UCSD-AML1 (cell line): ENCODE measurements at regions not wholly inside any gene's neighbourhood (a gene's known extent, or its start where the extent isn't known, plus 50 kb on each side); places are given as distances from the start of the nearest gene placed in this dataset.

ENCODE experiments used
- DNase-seq: peaks from one replicate; lab custom pipeline; 2025; ENCODE audit not compliant: unreplicated experiment; lab: John Stamatoyannopoulos, UW

GRCh38 chr2:19504400-19505198, 146.2 kb upstream of the OSR1 start:
- no peak for DNase-seq

DNA sequence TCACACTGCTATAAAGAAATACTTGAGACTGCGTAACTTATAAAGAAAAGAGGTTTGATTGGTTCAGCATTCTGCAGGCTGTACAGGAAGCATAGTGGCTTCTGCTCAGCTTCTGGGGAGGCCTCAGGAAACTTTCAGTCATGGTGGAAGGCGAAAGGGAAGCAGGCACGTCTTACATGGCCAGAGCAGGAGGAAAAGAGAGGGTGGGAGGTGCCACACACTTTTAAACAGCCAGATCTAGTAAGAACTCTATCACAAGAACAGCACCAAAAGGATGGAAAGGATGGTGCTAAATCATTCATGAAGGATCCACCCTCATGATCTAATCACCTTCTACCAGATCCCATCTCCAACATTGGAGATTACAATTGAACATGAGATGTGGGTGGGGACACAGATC, 145.5 kb upstream of the OSR1 start:
- no peak for DNase-seq

- no peak for DNase-seq
These were observed 145.0 kb upstream of the OSR1 start for GRCh38 chr2:19503406-19503805.

GRCh38 chr2:19500126-19500525, 141.7 kb upstream of the OSR1 start:
- DNase-seq = no peak

GRCh38 chr2:19496646-19497045, 138.2 kb upstream of the OSR1 start:
- DNase-seq = no peak

DNA sequence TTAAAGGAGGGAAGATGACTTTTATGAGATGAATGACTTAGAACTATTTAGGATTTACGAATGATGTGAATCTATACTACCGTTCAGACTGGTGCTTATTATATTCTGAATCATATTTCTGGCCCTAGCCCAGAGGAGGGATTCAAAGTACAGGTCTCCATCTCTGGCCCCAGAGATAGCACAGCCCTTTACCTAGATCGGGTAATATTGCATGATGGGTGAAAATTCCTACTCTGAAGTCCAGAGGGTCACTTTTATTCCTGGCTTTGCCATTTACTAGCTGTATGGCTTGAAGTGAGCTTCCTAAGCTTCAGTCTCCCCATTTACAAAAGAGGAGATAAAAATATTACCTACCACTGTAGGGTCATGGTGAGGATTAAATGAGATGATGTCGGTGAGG, 135.8 kb upstream of the OSR1 start:
- no peak for DNase-seq

DNA sequence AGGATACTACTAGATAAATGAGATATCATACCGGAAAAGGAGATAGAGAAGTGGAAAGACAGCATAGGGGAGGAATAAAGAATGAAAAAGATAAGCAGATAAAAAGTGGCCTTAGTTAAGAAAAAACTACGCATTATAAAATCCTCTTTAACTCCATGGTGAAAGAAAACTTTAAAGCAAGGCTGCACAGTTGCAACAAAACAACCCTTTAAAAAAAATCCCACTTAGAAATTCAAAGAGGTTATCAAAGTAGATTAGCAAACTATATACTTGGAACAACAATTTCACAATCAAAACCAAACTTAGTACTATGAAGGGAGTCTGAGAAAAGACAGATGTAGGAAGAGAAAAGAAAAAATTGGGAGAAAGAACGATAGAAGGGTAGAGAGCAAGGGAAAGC, 133.4 kb upstream of the OSR1 start:
- DNase-seq = no peak

- DNase-seq = no peak
These were observed 132.5 kb upstream of the OSR1 start for GRCh38 chr2:19490846-19491435.

GRCh38 chr2:19488009-19488691, 129.7 kb upstream of the OSR1 start:
- DNase-seq = no peak

DNA sequence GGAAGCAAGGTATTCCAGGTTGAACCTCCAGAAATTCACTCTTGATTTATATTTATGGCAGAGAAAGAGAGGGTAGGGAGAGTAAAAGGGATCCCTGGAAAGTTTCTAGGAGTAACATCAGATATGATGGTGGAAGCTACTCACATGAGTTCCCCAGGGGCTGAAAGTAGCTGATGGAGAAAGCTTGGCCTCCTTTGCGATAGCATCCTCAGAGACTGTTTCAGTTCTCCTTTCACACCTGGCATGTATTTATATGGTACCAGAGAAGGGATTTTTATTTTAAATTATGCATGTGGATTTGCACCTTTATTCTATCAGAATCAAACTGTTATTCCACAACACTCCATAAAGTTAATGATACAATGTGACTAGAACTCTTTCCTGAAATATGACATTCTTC, 126.3 kb upstream of the OSR1 start:
- no peak for DNase-seq

DNA sequence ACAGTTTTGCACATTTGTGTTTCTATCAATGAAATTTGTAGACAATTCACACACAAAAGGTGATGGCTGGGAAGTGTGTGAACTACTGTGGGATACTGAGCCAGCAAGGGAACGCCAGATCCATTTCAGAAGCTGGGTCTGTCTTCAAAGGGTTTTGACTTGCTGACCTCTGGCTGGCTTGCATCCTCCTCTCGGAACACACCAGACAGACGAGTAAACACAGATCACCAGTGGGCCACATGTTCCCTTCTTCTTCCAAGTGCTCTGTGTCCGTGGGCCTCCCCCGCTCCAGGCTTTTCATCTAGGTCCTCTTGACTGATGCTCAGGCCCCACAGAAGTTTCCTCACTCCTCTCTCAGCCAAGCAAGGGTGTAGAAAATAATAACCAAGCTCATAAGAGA, 122.2 kb upstream of the OSR1 start:
- no peak for DNase-seq

- no peak for DNase-seq
These were observed 121.2 kb upstream of the OSR1 start for GRCh38 chr2:19479666-19480065.

DNA sequence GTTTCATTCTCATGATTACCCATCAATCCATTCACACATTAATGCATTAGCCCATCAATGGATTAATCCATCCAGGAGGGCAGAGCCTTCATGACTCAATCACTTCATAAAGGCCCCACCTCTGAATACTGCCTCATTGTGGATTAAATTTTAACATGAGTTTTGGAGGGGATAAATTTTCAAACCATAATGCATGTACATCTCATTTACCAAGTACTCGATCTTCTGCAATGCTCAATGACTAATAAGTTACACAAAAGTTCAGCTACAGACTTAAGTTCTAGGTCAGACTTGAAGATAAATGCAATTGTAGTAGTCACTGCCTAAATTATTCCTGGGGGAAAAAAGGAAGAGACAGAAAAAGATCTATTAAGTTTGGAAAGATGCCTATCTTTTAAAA, 120.0 kb upstream of the OSR1 start:
- no peak for DNase-seq

DNA sequence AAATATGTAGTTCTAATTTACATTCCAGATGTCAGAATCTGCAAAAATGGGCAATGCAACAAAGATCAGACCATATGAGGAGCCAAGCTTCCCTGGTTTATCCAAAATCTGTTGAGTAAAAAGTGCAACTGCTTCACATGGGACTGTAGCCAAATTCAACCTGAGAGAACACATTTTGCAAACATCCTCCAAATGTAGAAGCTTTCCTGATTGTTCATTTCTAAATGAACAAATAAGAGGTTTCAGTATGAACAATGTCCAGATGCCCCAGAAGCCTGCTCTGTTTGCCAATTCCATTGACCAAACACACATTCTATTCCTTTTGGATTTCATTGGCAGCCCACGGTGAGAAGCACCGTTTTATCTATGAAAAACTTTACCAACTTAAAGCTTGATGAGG, 117.9 kb upstream of the OSR1 start:
- DNase-seq = no peak

- DNase-seq = peak; percentile 14
These were observed 115.7 kb upstream of the OSR1 start for GRCh38 chr2:19474128-19474527.

DNA sequence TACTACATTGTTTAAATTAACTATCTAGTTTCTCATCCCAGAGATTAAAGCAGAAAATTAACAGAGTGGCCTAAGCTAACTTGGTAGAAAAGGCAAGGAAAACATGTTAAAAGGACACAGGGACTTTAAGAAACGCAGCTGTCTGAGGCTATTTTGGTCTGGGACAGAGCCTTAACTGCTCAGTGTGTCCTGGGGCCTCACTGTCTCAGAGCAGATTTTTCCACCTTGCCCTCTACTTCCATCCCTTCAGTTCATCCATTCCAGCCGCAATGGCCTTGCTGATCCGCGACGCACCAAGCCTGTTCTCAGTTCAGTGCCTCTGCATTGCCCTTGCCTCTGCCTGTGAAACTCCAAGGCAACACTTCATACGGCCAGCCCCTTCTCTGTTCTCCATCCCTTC, 114.9 kb upstream of the OSR1 start:
- DNase-seq = no peak

GRCh38 chr2:19472391-19472978, 114.1 kb upstream of the OSR1 start:
- no peak for DNase-seq

DNA sequence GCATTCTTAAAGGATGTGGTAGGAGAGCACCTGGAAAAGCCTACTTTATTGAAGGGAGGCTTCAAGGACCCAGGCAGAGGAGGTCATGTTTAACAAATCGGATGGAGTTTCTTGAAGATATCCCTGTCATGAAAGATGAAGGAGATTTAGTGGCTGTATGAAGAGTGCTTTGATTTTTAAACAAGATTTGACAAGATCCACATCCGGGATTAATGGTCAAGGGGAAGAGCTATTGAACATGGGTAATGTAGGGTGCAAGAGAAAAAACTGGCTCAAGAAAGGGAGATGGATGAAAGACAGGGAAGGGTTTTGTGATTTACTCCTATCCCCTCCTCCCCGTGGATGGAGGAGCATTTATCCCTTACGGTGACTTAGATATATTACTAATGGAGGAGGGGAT, 113.1 kb upstream of the OSR1 start:
- no peak for DNase-seq

DNA sequence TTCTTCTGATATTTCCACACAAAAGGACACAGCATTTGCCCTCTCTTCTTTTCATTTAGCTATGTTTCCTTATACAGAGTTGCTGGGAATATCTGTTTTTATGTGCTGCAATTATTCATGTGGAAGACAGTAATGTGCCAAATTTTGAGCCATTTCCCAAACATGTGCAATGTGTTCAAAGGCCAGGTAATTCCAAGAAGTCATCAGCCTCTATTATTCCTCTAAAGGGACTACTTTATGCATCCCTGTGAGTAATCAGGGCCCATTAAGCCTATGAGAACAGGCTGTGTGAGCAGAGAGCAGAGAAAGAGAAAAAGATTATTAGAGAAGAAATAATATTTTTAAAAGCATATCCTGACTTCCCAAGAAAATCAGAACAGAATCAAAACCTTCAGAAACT, 107.6 kb upstream of the OSR1 start:
- DNase-seq = no peak

DNA sequence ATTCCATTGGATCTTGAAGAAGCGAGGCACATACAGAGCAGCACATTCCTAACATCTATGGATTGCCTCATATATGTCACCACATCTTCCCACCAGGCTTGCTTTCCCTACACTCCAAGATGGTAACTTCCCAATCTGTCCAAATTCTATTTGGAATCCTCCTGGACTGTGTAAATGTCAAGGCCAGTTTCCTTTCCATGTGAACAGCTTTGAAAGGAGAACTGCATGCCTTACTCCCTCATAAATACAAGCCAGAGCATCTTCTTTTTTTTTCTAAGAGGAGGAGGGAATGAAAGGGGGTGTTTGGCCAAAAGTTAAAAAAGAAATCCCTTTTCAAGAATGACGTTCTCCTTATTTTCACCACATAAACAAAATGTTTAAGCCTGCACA, 103.8 kb upstream of the OSR1 start:
- DNase-seq = no peak

- DNase-seq = no peak
These were observed 103.3 kb upstream of the OSR1 start for GRCh38 chr2:19461504-19462255.
